ENCODE measurements at regions not wholly inside any gene's neighbourhood (a gene's known extent, or its start where the extent isn't known, plus 50 kb on each side); places are given as distances from the start of the nearest gene placed in this dataset.

- no peak for DNase-seq (ENCODE audit: low read depth)
Observed at GRCh38 chr10:3538656-3539531, 246.1 kb downstream of the KLF6 start.

- DNase-seq (ENCODE audit: low read depth): no peak
Observed at GRCh38 chr10:3538291-3538655, 246.7 kb downstream of the KLF6 start.

GRCh38 chr10:3537518-3537917, 247.5 kb downstream of the KLF6 start:
- no peak for DNase-seq (ENCODE audit: low read depth)

GRCh38 chr10:3535001-3535400, 250.0 kb downstream of the KLF6 start:
- no peak for DNase-seq (ENCODE audit: low read depth)

- DNase-seq (ENCODE audit: low read depth): no peak
Observed at GRCh38 chr10:3534433-3534832, 250.6 kb downstream of the KLF6 start.

GRCh38 chr10:3533296-3533695, 251.7 kb downstream of the KLF6 start:
- no peak for DNase-seq (ENCODE audit: low read depth)

- no peak for DNase-seq (ENCODE audit: low read depth)
Observed at GRCh38 chr10:3532644-3533043, 252.4 kb downstream of the KLF6 start.

GRCh38 chr10:3531670-3532069, 253.3 kb downstream of the KLF6 start:
- DNase-seq (ENCODE audit: low read depth): no peak

- no peak for DNase-seq (ENCODE audit: low read depth)
Observed at GRCh38 chr10:3530783-3531645, 254.0 kb downstream of the KLF6 start.

- no peak for DNase-seq (ENCODE audit: low read depth)
Observed at GRCh38 chr10:3530346-3530745, 254.7 kb downstream of the KLF6 start.

- no peak for DNase-seq (ENCODE audit: low read depth)
Observed at GRCh38 chr10:3529691-3530090, 255.3 kb downstream of the KLF6 start.

GRCh38 chr10:3528823-3529403, 256.1 kb downstream of the KLF6 start:
- no peak for DNase-seq (ENCODE audit: low read depth)

GRCh38 chr10:3528271-3528670, 256.7 kb downstream of the KLF6 start:
- no peak for DNase-seq (ENCODE audit: low read depth)

- DNase-seq (ENCODE audit: low read depth): no peak
Observed at GRCh38 chr10:3527869-3528268, 257.1 kb downstream of the KLF6 start.

GRCh38 chr10:3526727-3527501, 258.1 kb downstream of the KLF6 start:
- no peak for DNase-seq (ENCODE audit: low read depth)

GRCh38 chr10:3525832-3526449, 259.1 kb downstream of the KLF6 start:
- peak; percentile 60 for DNase-seq (ENCODE audit: low read depth)

GRCh38 chr10:3524086-3524960, 260.7 kb downstream of the KLF6 start:
- no peak for DNase-seq (ENCODE audit: low read depth)

- no peak for DNase-seq (ENCODE audit: low read depth)
Observed at GRCh38 chr10:3523309-3524050, 261.5 kb downstream of the KLF6 start.

- no peak for DNase-seq (ENCODE audit: low read depth)
Observed at GRCh38 chr10:3516923-3517255, 268.1 kb downstream of the KLF6 start.
